ENCODE measurements at regions not wholly inside any gene's neighbourhood (a gene's known extent, or its start where the extent isn't known, plus 50 kb on each side); places are given as distances from the start of the nearest gene placed in this dataset.

DNA sequence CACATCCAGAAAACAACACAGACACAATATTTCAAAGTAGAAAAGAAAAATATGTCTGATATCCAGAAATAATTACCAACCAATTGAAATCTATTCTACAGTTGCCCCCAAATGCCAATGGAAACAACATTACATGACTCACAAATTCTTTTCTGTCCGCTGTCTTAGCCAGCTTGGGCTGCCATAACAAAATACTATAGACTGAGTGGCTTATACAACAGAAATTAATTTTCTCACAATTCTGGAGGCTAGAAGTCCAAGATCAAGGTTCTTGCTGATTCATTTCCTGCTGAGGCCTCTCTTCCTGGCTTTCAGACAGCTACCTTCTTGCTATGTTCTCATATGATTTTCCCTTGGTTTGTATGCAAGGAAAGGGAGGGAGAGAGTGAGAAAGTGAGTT is 698.1 kb downstream of the DHX35 start:
- Histone ChIP-seq H3K27ac (peak overlapping the region; percentile 83), H3K36me3 (replicated peaks) (no peaks in the 10 kb centered on the region), H3K4me3 (ENCODE audit: low read depth, low read length) (no peak overlapping the region), H3K27me3 (replicated peaks) (no peaks in the 10 kb centered on the region)
- DNase-seq = peak; percentile 75
- TF ChIP-seq, protein P1, sequence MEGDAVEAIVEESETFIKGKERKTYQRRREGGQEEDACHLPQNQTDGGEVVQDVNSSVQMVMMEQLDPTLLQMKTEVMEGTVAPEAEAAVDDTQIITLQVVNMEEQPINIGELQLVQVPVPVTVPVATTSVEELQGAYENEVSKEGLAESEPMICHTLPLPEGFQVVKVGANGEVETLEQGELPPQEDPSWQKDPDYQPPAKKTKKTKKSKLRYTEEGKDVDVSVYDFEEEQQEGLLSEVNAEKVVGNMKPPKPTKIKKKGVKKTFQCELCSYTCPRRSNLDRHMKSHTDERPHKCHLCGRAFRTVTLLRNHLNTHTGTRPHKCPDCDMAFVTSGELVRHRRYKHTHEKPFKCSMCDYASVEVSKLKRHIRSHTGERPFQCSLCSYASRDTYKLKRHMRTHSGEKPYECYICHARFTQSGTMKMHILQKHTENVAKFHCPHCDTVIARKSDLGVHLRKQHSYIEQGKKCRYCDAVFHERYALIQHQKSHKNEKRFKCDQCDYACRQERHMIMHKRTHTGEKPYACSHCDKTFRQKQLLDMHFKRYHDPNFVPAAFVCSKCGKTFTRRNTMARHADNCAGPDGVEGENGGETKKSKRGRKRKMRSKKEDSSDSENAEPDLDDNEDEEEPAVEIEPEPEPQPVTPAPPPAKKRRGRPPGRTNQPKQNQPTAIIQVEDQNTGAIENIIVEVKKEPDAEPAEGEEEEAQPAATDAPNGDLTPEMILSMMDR (IDR thresholded peaks at IDR 0.05; ENCODE audit: low read depth, low read length, missing control alignments) = no peak
- in situ Hi-C loops (cut with HindIII; ENCODE audit: low pct_ligation_motif_present, low sequenced_read_pairs) = no loop called here

DNA sequence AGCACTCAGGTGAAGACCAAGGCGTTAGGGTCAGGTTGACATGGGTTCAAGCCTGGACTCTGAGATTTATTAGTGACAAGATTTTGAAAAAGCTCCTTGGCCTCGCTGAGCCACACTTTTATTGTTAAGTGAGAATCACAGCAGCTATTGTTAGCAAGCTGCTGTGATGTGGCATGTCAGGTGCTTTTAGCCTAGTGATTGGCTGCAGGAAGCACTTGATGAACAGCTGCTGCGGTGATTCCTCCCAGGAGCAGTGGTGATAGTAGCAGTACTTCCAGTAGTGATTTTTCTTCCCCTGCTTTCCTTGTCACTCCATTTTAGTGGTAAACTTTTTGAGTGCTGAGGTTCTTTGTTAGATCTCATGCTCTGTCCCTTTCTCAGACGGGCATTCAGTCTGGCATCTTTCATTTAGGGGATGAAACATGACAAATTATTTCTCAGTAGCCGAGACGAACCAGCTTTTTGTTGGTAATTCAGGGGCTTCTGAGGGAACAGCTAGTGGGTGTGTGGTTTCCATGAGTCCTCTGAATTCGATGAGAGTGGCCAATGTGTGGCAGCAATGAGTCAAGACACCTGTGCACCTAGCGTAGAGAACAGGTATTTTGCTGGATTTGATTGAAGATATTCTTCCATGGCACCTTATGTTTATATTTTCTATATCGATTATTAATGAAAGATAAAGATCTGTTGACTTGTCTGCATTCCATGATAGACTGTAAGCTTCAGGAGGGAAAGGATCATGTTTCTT is 696.7 kb downstream of the DHX35 start:
- Histone ChIP-seq H3K4me3 (ENCODE audit: low read depth, low read length) (no peak overlapping the region), H3K36me3 (replicated peaks) (no peaks in the 10 kb centered on the region), H3K27ac (no peak overlapping the region), H3K27me3 (replicated peaks) (no peaks in the 10 kb centered on the region)
- no peak for DNase-seq
- in situ Hi-C loops (cut with HindIII; ENCODE audit: low pct_ligation_motif_present, low sequenced_read_pairs) = no loop called here
- TF ChIP-seq, protein P1 (IDR thresholded peaks at IDR 0.05; ENCODE audit: low read depth, low read length, missing control alignments) = no peak

DNA sequence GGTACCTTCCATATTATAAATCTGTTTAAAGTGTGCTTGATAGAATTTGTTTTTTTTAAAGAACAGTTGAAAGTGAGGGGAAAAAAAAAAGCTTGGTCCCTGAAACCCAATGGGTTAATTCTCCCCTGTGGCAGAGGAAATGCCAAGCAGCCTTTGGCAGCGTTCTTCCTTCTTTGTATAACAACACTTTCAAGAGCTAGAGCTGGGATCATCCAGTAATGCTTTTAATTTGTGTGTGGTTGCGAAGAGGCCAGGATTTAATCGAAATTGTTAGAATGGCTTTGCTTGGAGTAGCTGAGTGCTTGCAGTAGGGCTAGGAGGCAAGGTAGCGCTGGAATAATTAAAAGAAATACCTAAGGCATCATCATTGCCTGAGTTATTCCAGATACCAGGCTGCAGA is 692.0 kb downstream of the DHX35 start:
- TF ChIP-seq, protein P1 (IDR thresholded peaks at IDR 0.05; ENCODE audit: low read depth, low read length, missing control alignments) = no peak
- no peak for DNase-seq
- Histone ChIP-seq H3K4me3 (ENCODE audit: low read depth, low read length) (no peak overlapping the region), H3K36me3 (replicated peaks) (no peaks in the 10 kb centered on the region), H3K27ac (no peak overlapping the region), H3K27me3 (replicated peaks) (no peaks in the 10 kb centered on the region)
- in situ Hi-C loops (cut with HindIII; ENCODE audit: low pct_ligation_motif_present, low sequenced_read_pairs) = no loop called here

DNA sequence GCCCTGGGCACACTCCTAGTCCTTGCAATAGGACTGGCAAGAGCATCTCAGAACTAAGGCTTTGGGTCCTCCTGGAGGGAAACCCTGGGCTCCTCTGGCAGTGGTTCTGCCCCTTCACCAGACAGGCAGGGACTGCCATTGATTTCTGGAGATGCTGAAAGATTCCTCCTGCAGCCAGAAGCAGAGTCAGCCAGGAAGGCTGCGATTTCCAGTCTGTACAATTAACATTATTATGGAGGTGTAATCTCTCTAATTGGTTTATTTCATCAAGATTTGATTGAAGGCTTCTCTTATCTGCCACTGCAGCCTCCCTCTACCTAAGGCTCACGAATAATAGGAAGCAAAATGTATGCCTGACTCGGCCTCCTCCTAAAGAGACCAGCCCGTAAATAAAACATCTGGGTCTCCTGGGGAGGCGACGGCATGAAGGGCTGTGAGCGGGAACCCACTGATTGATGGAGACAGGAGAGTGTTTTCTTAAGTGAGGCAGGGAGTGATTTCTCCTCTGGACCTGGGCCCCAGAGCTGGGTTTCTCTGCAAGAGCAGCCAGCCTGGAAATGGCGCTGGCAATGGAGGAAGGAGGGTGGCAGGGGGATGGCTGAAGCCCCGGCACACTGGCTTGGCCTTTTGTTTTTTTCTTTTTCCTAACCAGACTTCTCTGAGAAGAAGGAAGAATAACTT is 689.6 kb downstream of the DHX35 start:
- H3K36me3 ChIP-seq (replicated peaks) = no peaks in the 10 kb centered on the region

DNA sequence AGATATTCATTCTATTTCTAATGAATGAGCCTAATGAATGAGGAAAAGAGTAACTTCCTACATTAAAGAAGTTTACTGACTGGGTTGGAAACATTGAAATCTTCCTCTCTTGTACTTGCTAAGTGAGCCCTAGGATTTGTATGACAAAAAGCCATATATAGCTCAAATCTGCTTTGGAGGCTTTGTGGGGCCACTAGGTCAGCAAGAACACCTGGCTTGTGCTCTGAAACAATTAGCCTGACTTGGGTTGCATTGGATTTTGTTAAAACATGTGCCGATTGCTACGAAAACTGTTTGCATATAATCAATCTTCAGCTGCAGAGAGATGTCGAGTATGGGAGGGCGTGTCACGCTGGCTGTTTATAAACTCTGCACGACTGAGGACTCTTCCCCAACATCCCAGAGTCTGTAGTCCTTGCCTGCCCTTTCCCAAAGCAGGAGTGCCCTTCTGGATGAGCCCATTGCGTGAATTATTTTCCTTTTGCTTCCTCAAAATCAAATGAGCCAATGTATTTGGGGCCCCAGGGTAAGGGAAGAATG is 684.8 kb downstream of the DHX35 start:
- in situ Hi-C loops (cut with HindIII; ENCODE audit: low pct_ligation_motif_present, low sequenced_read_pairs) = no loop called here
- DNase-seq = no peak

More for the DNA sequence above, 689.6 kb downstream of the DHX35 start:
- Histone ChIP-seq H3K27me3 (replicated peaks) (no peaks in the 10 kb centered on the region), H3K27ac (no peak overlapping the region), H3K4me3 (ENCODE audit: low read depth, low read length) (no peak overlapping the region)
- in situ Hi-C loops (cut with HindIII; ENCODE audit: low pct_ligation_motif_present, low sequenced_read_pairs) = no loop called here
- TF ChIP-seq, protein P1 (IDR thresholded peaks at IDR 0.05; ENCODE audit: low read depth, low read length, missing control alignments) = no peak
- DNase-seq = no peak

More for the DNA sequence above, 684.8 kb downstream of the DHX35 start:
- no peak overlapping the region for H3K27ac ChIP-seq
- H3K36me3 ChIP-seq (replicated peaks) = no peaks in the 10 kb centered on the region
- H3K4me3 ChIP-seq (ENCODE audit: low read depth, low read length) = no peak overlapping the region
- H3K27me3 ChIP-seq (replicated peaks) = no peaks in the 10 kb centered on the region
- TF ChIP-seq, protein P1 (IDR thresholded peaks at IDR 0.05; ENCODE audit: low read depth, low read length, missing control alignments) = no peak
